ACC112 (cell line): ENCODE measurements at regions not wholly inside any gene's neighbourhood (a gene's known extent, or its start where the extent isn't known, plus 50 kb on each side); places are given as distances from the start of the nearest gene placed in this dataset.

Experiments used
- H2AFZ ChIP-seq: fragments of 200-600 bp; sonication (generic); one replicate; pipeline ENCODE4 v1.6.0; 2017; ENCODE audit warnings: antibody characterized with exemption, low read length; ENCODE audit not compliant: unreplicated experiment
- H3K27ac ChIP-seq: fragments of 200-600 bp; sonication (generic); 2 replicates; pipeline ENCODE4 v1.5.1; 2014; ENCODE audit warnings: low read depth, mild to moderate bottlenecking, antibody characterized with exemption, low read length, moderate library complexity
- H3K27me3 ChIP-seq: fragments of 200-600 bp; sonication (generic); 2 replicates; pipeline ENCODE4 v1.6.1; 2014; ENCODE audit warnings: mild to moderate bottlenecking, antibody characterized with exemption, low read length, moderate library complexity, mixed read lengths; ENCODE audit not compliant: insufficient read depth
- H3K36me3 ChIP-seq: fragments of 200-600 bp; sonication (generic); 2 replicates; pipeline ENCODE4 v1.6.1; 2016; ENCODE audit warnings: mild to moderate bottlenecking, antibody characterized with exemption, low read length, moderate library complexity, mixed read lengths; ENCODE audit not compliant: insufficient read depth
- H3K4me1 ChIP-seq: fragments of 200-600 bp; sonication (generic); one replicate; pipeline ENCODE4 v1.6.1; 2016; ENCODE audit warnings: low read length, mixed read lengths; ENCODE audit not compliant: insufficient read depth, unreplicated experiment, control insufficient read depth
- H3K4me3 ChIP-seq: fragments of 200-600 bp; sonication (generic); 2 replicates; pipeline ENCODE4 v1.5.1; 2014; ENCODE audit warnings: mild to moderate bottlenecking, low read depth, low read length
- H3K79me2 ChIP-seq: fragments of 200-600 bp; sonication (generic); one replicate; pipeline ENCODE4 v1.6.0; 2016; ENCODE audit warnings: low read length; ENCODE audit not compliant: control insufficient read depth, unreplicated experiment, insufficient read depth

- no peak overlapping the region for H3K27ac ChIP-seq
- no peaks in the 10 kb centered on the region for H3K4me1 ChIP-seq
- peaks cover 40% of the 10 kb centered on the region for H3K27me3 ChIP-seq
- H2AFZ ChIP-seq: no peak overlapping the region
- H3K36me3 ChIP-seq: no peaks in the 10 kb centered on the region
- H3K79me2 ChIP-seq: no peaks in the 10 kb centered on the region
- H3K4me3 ChIP-seq: no peak overlapping the region
Observed at GRCh38 chr5:115723220-115723619, 93.2 kb downstream of the CDO1 start.

- Histone ChIP-seq H3K4me3 (no peak overlapping the region), H3K36me3 (no peaks in the 10 kb centered on the region), H3K79me2 (no peaks in the 10 kb centered on the region), H2AFZ (no peak overlapping the region), H3K4me1 (no peaks in the 10 kb centered on the region), H3K27me3 (peaks cover 46% of the 10 kb centered on the region), H3K27ac (no peak overlapping the region)
Observed at GRCh38 chr5:115720888-115721287, 95.1 kb upstream of the TMED7 start.

GRCh38 chr5:115718927-115719326, 93.1 kb upstream of the TMED7 start:
- Histone ChIP-seq H2AFZ (no peak overlapping the region), H3K27ac (no peak overlapping the region), H3K27me3 (peaks cover 49% of the 10 kb centered on the region), H3K4me3 (no peak overlapping the region), H3K79me2 (no peaks in the 10 kb centered on the region), H3K36me3 (no peaks in the 10 kb centered on the region), H3K4me1 (no peaks in the 10 kb centered on the region)

GRCh38 chr5:115713408-115713807, 87.6 kb upstream of the TMED7 start:
- Histone ChIP-seq H3K27me3 (peaks cover 15% of the 10 kb centered on the region; the same call in 1 of the 2 replicates), H3K4me1 (no peaks in the 10 kb centered on the region), H2AFZ (no peak overlapping the region), H3K36me3 (no peaks in the 10 kb centered on the region), H3K4me3 (no peak overlapping the region), H3K79me2 (no peaks in the 10 kb centered on the region), H3K27ac (no peak overlapping the region)

- no peaks in the 10 kb centered on the region for H3K36me3 ChIP-seq
- no peak overlapping the region for H3K4me3 ChIP-seq
Observed at GRCh38 chr5:115709585-115709984, 83.7 kb upstream of the TMED7 start.

GRCh38 chr5:115708819-115709477, 83.1 kb upstream of the TMED7 start:
- H3K79me2 ChIP-seq: no peaks in the 10 kb centered on the region
- no peak overlapping the region for H2AFZ ChIP-seq
- H3K36me3 ChIP-seq: no peaks in the 10 kb centered on the region
- H3K27ac ChIP-seq: no peak overlapping the region
- H3K4me3 ChIP-seq: no peak overlapping the region
- H3K4me1 ChIP-seq: no peaks in the 10 kb centered on the region
- peaks cover 6% of the 10 kb centered on the region; the same call in 1 of the 2 replicates for H3K27me3 ChIP-seq

More at GRCh38 chr5:115709585-115709984, 83.7 kb upstream of the TMED7 start:
- Histone ChIP-seq H2AFZ (no peak overlapping the region), H3K27me3 (peaks cover 7% of the 10 kb centered on the region; the same call in 1 of the 2 replicates), H3K4me1 (no peaks in the 10 kb centered on the region), H3K79me2 (no peaks in the 10 kb centered on the region), H3K27ac (no peak overlapping the region)

GRCh38 chr5:115703514-115703913, 77.7 kb upstream of the TMED7 start:
- H3K4me3 ChIP-seq: no peak overlapping the region
- no peaks in the 10 kb centered on the region for H3K36me3 ChIP-seq
- H3K27ac ChIP-seq: no peak overlapping the region
- no peaks in the 10 kb centered on the region for H3K4me1 ChIP-seq
- H3K79me2 ChIP-seq: no peaks in the 10 kb centered on the region
- peaks cover under 1% of the 10 kb centered on the region; the same call in 1 of the 2 replicates for H3K27me3 ChIP-seq
- H2AFZ ChIP-seq: no peak overlapping the region

GRCh38 chr5:115702025-115702424, 76.2 kb upstream of the TMED7 start:
- no peaks in the 10 kb centered on the region for H3K36me3 ChIP-seq
- H2AFZ ChIP-seq: no peak overlapping the region
- H3K79me2 ChIP-seq: no peaks in the 10 kb centered on the region
- no peak overlapping the region for H3K4me3 ChIP-seq
- H3K27ac ChIP-seq: no peak overlapping the region
- H3K4me1 ChIP-seq: no peaks in the 10 kb centered on the region
- no peaks in the 10 kb centered on the region for H3K27me3 ChIP-seq

- H3K27ac ChIP-seq: no peak overlapping the region
- no peaks in the 10 kb centered on the region for H3K27me3 ChIP-seq
- H2AFZ ChIP-seq: no peak overlapping the region
- no peaks in the 10 kb centered on the region for H3K79me2 ChIP-seq
- no peaks in the 10 kb centered on the region for H3K4me1 ChIP-seq
- H3K4me3 ChIP-seq: no peak overlapping the region
- no peaks in the 10 kb centered on the region for H3K36me3 ChIP-seq
Observed at GRCh38 chr5:115699967-115700366, 74.1 kb upstream of the TMED7 start.

- Histone ChIP-seq H3K36me3 (no peaks in the 10 kb centered on the region), H3K27ac (no peak overlapping the region), H3K27me3 (no peaks in the 10 kb centered on the region), H2AFZ (no peak overlapping the region), H3K4me1 (no peaks in the 10 kb centered on the region), H3K4me3 (no peak overlapping the region), H3K79me2 (no peaks in the 10 kb centered on the region)
Observed at GRCh38 chr5:115696141-115696650, 70.4 kb upstream of the TMED7 start.

- H3K36me3 ChIP-seq: no peaks in the 10 kb centered on the region
- H3K27me3 ChIP-seq: no peaks in the 10 kb centered on the region
- H3K4me1 ChIP-seq: no peaks in the 10 kb centered on the region
- no peaks in the 10 kb centered on the region for H3K79me2 ChIP-seq
- no peak overlapping the region for H2AFZ ChIP-seq
- H3K4me3 ChIP-seq: no peak overlapping the region
- H3K27ac ChIP-seq: no peak overlapping the region
Observed at GRCh38 chr5:115695310-115695880, 69.6 kb upstream of the TMED7 start.
